ENCODE measurements at regions not wholly inside any gene's neighbourhood (a gene's known extent, or its start where the extent isn't known, plus 50 kb on each side); places are given as distances from the start of the nearest gene placed in this dataset.

- no peaks in the 10 kb centered on the region for H3K4me1 ChIP-seq (ENCODE audit: control insufficient read depth, insufficient read depth, low read length)
- H3K4me3 ChIP-seq = no peak overlapping the region
- H3K36me3 ChIP-seq (ENCODE audit: control insufficient read depth in 2 of 2, insufficient read depth in 2 of 2, low read length in 1 of 2) = no peaks in the 10 kb centered on the region
- in situ Hi-C loops (cut with MboI) = no loop called here
- DNase-seq (ENCODE audit: low read depth, low spot score) = no peak
- FAIRE-seq = no peak
- no peak overlapping the region for H3K27ac ChIP-seq (ENCODE audit: control insufficient read depth, insufficient read depth)
- ChIA-PET SMC1A (ENCODE audit: uncharacterized antibody, unreplicated experiment) (no interaction called here), CTCF (no interaction called here), POLR2A (no interaction called here), RAD21 (ENCODE audit: unreplicated experiment) (no interaction called here)
- H4K20me1 ChIP-seq (ENCODE audit: control insufficient read depth, insufficient read depth) = no peaks in the 10 kb centered on the region
- H3K9ac ChIP-seq (ENCODE audit: control insufficient read depth, insufficient read depth, low read length) = no peak overlapping the region
- no peaks in the 10 kb centered on the region for H3K79me2 ChIP-seq (ENCODE audit: control insufficient read depth, insufficient read depth, low read length)
- H2AFZ ChIP-seq (ENCODE audit: control insufficient read depth, low read depth, low read length) = no peak overlapping the region
- no peaks in the 10 kb centered on the region for H3K9me3 ChIP-seq (replicated peaks; ENCODE audit: control insufficient read depth, insufficient read depth, low read length)
- ATAC-seq = no peak
- 46% methylated on average over 2 of the region's 2 CpGs for WGBS (ENCODE audit: insufficient coverage, insufficient replicate concordance, low lambda C conversion rate, missing lambda C conversion rate)
- no peaks in the 10 kb centered on the region for H3K27me3 ChIP-seq (replicated peaks in 1 of 2; ENCODE audit: control insufficient read depth in 2 of 2, insufficient read depth in 2 of 2, low read length in 1 of 2)
- no TSS peak for BruUV-seq (replicated peaks)
- H3K4me2 ChIP-seq (ENCODE audit: control insufficient read depth, insufficient read depth) = no peak overlapping the region
- intact Hi-C loops (cut with micrococcal nuclease; ENCODE audit: unreplicated experiment) = no loop called here
- TF ChIP-seq USF1 (IDR thresholded peaks at IDR 0.05; ENCODE audit: borderline replicate concordance, extremely low read length, insufficient read depth, low read depth, low read length) (no peak), CHD2 (IDR thresholded peaks at IDR 0.05; ENCODE audit: borderline replicate concordance, low read depth, low read length) (no peak), CREB1 (IDR thresholded peaks at IDR 0.05; ENCODE audit: low read depth) (no peak), NFXL1 (IDR thresholded peaks at IDR 0.05; ENCODE audit: borderline replicate concordance) (no peak), GABPA (IDR thresholded peaks at IDR 0.05; ENCODE audit: low read depth) (no peak), MLLT1 (IDR thresholded peaks at IDR 0.05) (no peak), NKRF (conservative IDR thresholded peaks at IDR 0.05) (no peak), E2F4 (IDR thresholded peaks at IDR 0.05; ENCODE audit: low read depth, low read length) (no peak), YY1 (IDR thresholded peaks at IDR 0.05; ENCODE audit: low read depth, low read length) (no peak), RB1 (IDR thresholded peaks at IDR 0.05; ENCODE audit: borderline replicate concordance) (no peak), EP300 (IDR thresholded peaks at IDR 0.05; ENCODE audit: borderline replicate concordance in 1 of 2, control insufficient read depth in 1 of 2, low read depth in 2 of 2, low read length in 2 of 2) (no peak), HDGF (IDR thresholded peaks at IDR 0.05) (no peak), RCOR1 (conservative IDR thresholded peaks at IDR 0.05; ENCODE audit: low read depth, low read length) (no peak), EED (IDR thresholded peaks at IDR 0.05; ENCODE audit: low read depth) (no peak), LARP7 (IDR thresholded peaks at IDR 0.05) (no peak), ATF7 (IDR thresholded peaks at IDR 0.05; ENCODE audit: low read depth) (no peak), BMI1 (IDR thresholded peaks at IDR 0.05; ENCODE audit: borderline replicate concordance) (no peak), POLR2AphosphoS5 (IDR thresholded peaks at IDR 0.05; ENCODE audit: low read length) (no peak)
These were observed 1185.0 kb upstream of the CDH18 start for GRCh38 chr5:21173036-21173435.

Data from GM12878 (cell line).